AG08396 (cell line): ENCODE measurements at regions not wholly inside any gene's neighbourhood (a gene's known extent, or its start where the extent isn't known, plus 50 kb on each side); places are given as distances from the start of the nearest gene placed in this dataset.
"Not testable (repeated sequence)": the region's sequence is repeated elsewhere in the genome, so short reads cannot be mapped to it uniquely, and the experiment has no call there.

Source experiments
- DNase-seq: peaks from one replicate; pipeline ENCODE4 v3.0.0; 2012; ENCODE audit warnings: low spot score, mixed read lengths

GRCh38 chr14:86990396-86990795 lies 1002.6 kb downstream of the GALC start:
- DNase-seq: no peak

GRCh38 chr14:86989285-86989684 lies 1003.7 kb downstream of the GALC start:
- no peak for DNase-seq

GRCh38 chr14:86987966-86988365 lies 1005.0 kb downstream of the GALC start:
- no peak for DNase-seq

GRCh38 chr14:86973177-86973576 lies 1019.8 kb downstream of the GALC start:
- no peak for DNase-seq

- no peak for DNase-seq
Observed at GRCh38 chr14:86971292-86971691, 1021.7 kb downstream of the GALC start.

GRCh38 chr14:86961106-86961716 lies 1031.8 kb downstream of the GALC start:
- DNase-seq: no peak

- no peak for DNase-seq
Observed at GRCh38 chr14:86955771-86956354, 1037.1 kb downstream of the GALC start.

- DNase-seq: no peak
Observed at GRCh38 chr14:86954623-86955022, 1038.4 kb downstream of the GALC start.

- no peak for DNase-seq
Observed at GRCh38 chr14:86946446-86946845, 1046.5 kb downstream of the GALC start.

- no peak for DNase-seq
Observed at GRCh38 chr14:86944434-86944833, 1048.5 kb downstream of the GALC start.

GRCh38 chr14:86943391-86944365 lies 1049.3 kb downstream of the GALC start:
- DNase-seq: no peak

- DNase-seq: no peak
Observed at GRCh38 chr14:86942936-86943335, 1050.0 kb downstream of the GALC start.

GRCh38 chr14:86940106-86940505 lies 1052.9 kb downstream of the GALC start:
- no peak for DNase-seq

- DNase-seq: no peak
Observed at GRCh38 chr14:86938320-86938719, 1054.7 kb downstream of the GALC start.

GRCh38 chr14:86936556-86936955 lies 1056.4 kb downstream of the GALC start:
- DNase-seq: no peak

GRCh38 chr14:86935241-86935885 lies 1057.6 kb downstream of the GALC start:
- peak; percentile 7 for DNase-seq

GRCh38 chr14:86933958-86934595 lies 1058.9 kb downstream of the GALC start:
- DNase-seq: no peak

GRCh38 chr14:86933460-86933859 lies 1059.5 kb downstream of the GALC start:
- no peak for DNase-seq

GRCh38 chr14:86915406-86915805 lies 1077.6 kb downstream of the GALC start:
- DNase-seq: no peak

GRCh38 chr14:86912709-86913108 lies 1080.3 kb downstream of the GALC start:
- no peak for DNase-seq

GRCh38 chr14:86911486-86911885 lies 1081.5 kb downstream of the GALC start:
- DNase-seq: no peak

GRCh38 chr14:86905386-86905926 lies 1087.5 kb downstream of the GALC start:
- not testable (repeated sequence) for DNase-seq
